H1 (cell line): ENCODE measurements at regions not wholly inside any gene's neighbourhood (a gene's known extent, or its start where the extent isn't known, plus 50 kb on each side); places are given as distances from the start of the nearest gene placed in this dataset.

Source experiments
- CTCF ChIA-PET: fragments of 300-600 bp; sonication (Branson Sonifier 250); formaldehyde crosslinking; loops from one replicate; lab custom pipeline; 2021; ENCODE audit not compliant: partially characterized antibody; lab: Charles Lee
- POLR2A ChIA-PET: fragments of 300-600 bp; sonication (Branson Sonifier 250); formaldehyde crosslinking; loops from one replicate; lab custom pipeline; 2021; ENCODE audit warnings: inconsistent platforms; ENCODE audit not compliant: partially characterized antibody; lab: Charles Lee
- DNase-seq, 2 experiments: peaks; one replicate each; pipeline versions ENCODE4 v3.0.0 to v3.0.0-alpha.2; 2010 to 2022; ENCODE audit warnings: low spot score in 2 of 2, low read depth in 1 of 2, mixed read lengths in 1 of 2
- FAIRE-seq: peaks from 2 replicates; lab custom pipeline; 2011; peaks lifted over from hg19 to GRCh38; lab: Jason Lieb, UNC
- H2AFZ ChIP-seq: 2 replicates; pipeline ENCODE4 v1.8.1; 2012; ENCODE audit warnings: low read length, inconsistent platforms
- H2AK5ac ChIP-seq: 2 replicates; pipeline ENCODE4 v1.6.1; 2013; ENCODE audit warnings: low read depth, low read length
- H2BK120ac ChIP-seq: replicated peaks from 2 replicates; pipeline ENCODE3; 2013; ENCODE audit warnings: low read depth, low read length, inconsistent platforms
- H2BK12ac ChIP-seq: 2 replicates; pipeline ENCODE4 v1.6.1; 2013; ENCODE audit warnings: low read depth, low read length
- H2BK15ac ChIP-seq: 2 replicates; pipeline ENCODE4 v1.6.1; 2013; ENCODE audit warnings: low read length
- H2BK20ac ChIP-seq: 2 replicates; pipeline ENCODE4 v1.6.1; 2013; ENCODE audit warnings: low read length
- H2BK5ac ChIP-seq: 2 replicates; pipeline ENCODE4 v1.6.1; 2013; ENCODE audit warnings: low read depth, low read length
- H3K14ac ChIP-seq: 2 replicates; pipeline ENCODE4 v1.6.1; 2013; ENCODE audit warnings: inconsistent platforms; ENCODE audit not compliant: insufficient read length
- H3K18ac ChIP-seq: 2 replicates; pipeline ENCODE4 v1.6.1; 2013; ENCODE audit warnings: low read length; ENCODE audit errors: extremely low read depth
- H3K23ac ChIP-seq: 2 replicates; pipeline ENCODE4 v1.6.1; 2013; ENCODE audit warnings: inconsistent platforms; ENCODE audit not compliant: insufficient read length
- H3K23me2 ChIP-seq: 2 replicates; pipeline ENCODE4 v1.6.1; 2013; ENCODE audit warnings: low read depth, low read length
- H3K27ac ChIP-seq: 2 replicates; pipeline ENCODE4 v1.6.1; 2011; ENCODE audit warnings: low read depth, low read length, inconsistent platforms
- H3K27me3 ChIP-seq, 4 experiments: replicated peaks in 1 of 4; 1 replicate in 1 of 4; 2 replicates in 3 of 4; pipeline versions ENCODE4 v1.6.1 to v1.8.1; 2011 to 2013; ENCODE audit warnings: low read length in 3 of 4, mild to moderate bottlenecking in 3 of 4, inconsistent platforms in 2 of 4, mixed read lengths in 2 of 4, moderate library complexity in 1 of 4; ENCODE audit not compliant: control insufficient read depth in 3 of 4, insufficient read depth in 3 of 4; ENCODE audit errors: extremely low read depth in 1 of 4
- H3K36me3 ChIP-seq, 4 experiments: 2 replicates each; pipeline versions ENCODE4 v1.6.1 to v1.8.1; 2011 to 2013; ENCODE audit warnings: mild to moderate bottlenecking in 4 of 4, low read length in 3 of 4, moderate library complexity in 2 of 4, control low read depth in 1 of 4, inconsistent platforms in 1 of 4; ENCODE audit not compliant: insufficient read depth in 4 of 4, control insufficient read depth in 2 of 4
- H3K4ac ChIP-seq: replicated peaks from 2 replicates; pipeline ENCODE3; 2013; ENCODE audit warnings: low read length, low read depth, mixed read lengths, inconsistent platforms; ENCODE audit not compliant: insufficient read length
- H3K4me1 ChIP-seq, 4 experiments: replicated peaks in 1 of 4; 1 replicate in 1 of 4; 2 replicates in 3 of 4; pipeline versions ENCODE4 v1.6.1 to v1.8.1; 2011 to 2013; ENCODE audit warnings: low read length in 3 of 4, inconsistent platforms in 2 of 4, mixed read lengths in 1 of 4; ENCODE audit not compliant: insufficient read depth in 4 of 4, control insufficient read depth in 3 of 4
- H3K4me2 ChIP-seq, 2 experiments: 2 replicates each; pipeline versions ENCODE4 v1.6.1 to v1.8.1; 2011 to 2013; ENCODE audit warnings: low read depth in 2 of 2, low read length in 2 of 2, control low read depth in 1 of 2, inconsistent platforms in 1 of 2, mild to moderate bottlenecking in 1 of 2; ENCODE audit not compliant: insufficient read depth in 1 of 2
- H3K4me3 ChIP-seq, 4 experiments: fragments of 200-600, 300-600 bp in 1 of 4; sonication (generic), shearing (Covaris generic), sonication (Bioruptor Twin) in 1 of 4; 2 replicates each; pipeline versions ENCODE4 v1.5.1 to v1.8.1; 2011 to 2016; ENCODE audit warnings: low read length in 4 of 4, low read depth in 3 of 4, control low read depth in 2 of 4, inconsistent platforms in 2 of 4, mild to moderate bottlenecking in 2 of 4, mixed read lengths in 1 of 4, moderate library complexity in 1 of 4; ENCODE audit not compliant: insufficient read depth in 2 of 4; ENCODE audit errors: extremely low read depth in 1 of 4
- H3K56ac ChIP-seq: replicated peaks from 2 replicates; pipeline ENCODE3; 2013; ENCODE audit warnings: low read depth, mild to moderate bottlenecking, mixed read lengths, low read length, inconsistent platforms; ENCODE audit not compliant: insufficient read length
- H3K79me1 ChIP-seq: 2 replicates; pipeline ENCODE4 v1.6.1; 2013; ENCODE audit warnings: low read depth, low read length, control low read depth
- H3K79me2 ChIP-seq, 2 experiments: 2 replicates each; pipeline versions ENCODE4 v1.6.1 to v1.8.1; 2012 to 2013; ENCODE audit warnings: low read length in 2 of 2, mild to moderate bottlenecking in 2 of 2, inconsistent platforms in 1 of 2; ENCODE audit not compliant: insufficient read depth in 2 of 2, control insufficient read depth in 1 of 2
- H3K9ac ChIP-seq, 4 experiments: replicated peaks in 1 of 4; 1 replicate in 1 of 4; 2 replicates in 3 of 4; pipeline versions ENCODE4 v1.6.1 to v1.8.1; 2011 to 2013; ENCODE audit warnings: low read depth in 3 of 4, low read length in 3 of 4, control low read depth in 2 of 4, mild to moderate bottlenecking in 2 of 4, moderate library complexity in 2 of 4, inconsistent platforms in 1 of 4; ENCODE audit errors: extremely low read depth in 1 of 4
- H3K9me3 ChIP-seq, 2 experiments: 2 replicates each; pipeline versions ENCODE4 v1.6.1 to v1.8.1; 2012 to 2013; ENCODE audit warnings: mild to moderate bottlenecking in 2 of 2, moderate library complexity in 2 of 2, control low read depth in 1 of 2, inconsistent platforms in 1 of 2, low read depth in 1 of 2, low read length in 1 of 2, mixed read lengths in 1 of 2; ENCODE audit not compliant: insufficient read depth in 2 of 2
- H4K20me1 ChIP-seq, 2 experiments: replicated peaks in 1 of 2; 2 replicates each; pipeline versions ENCODE3 to v1.8.1; 2011 to 2013; ENCODE audit warnings: inconsistent platforms in 2 of 2, low read length in 2 of 2, mild to moderate bottlenecking in 1 of 2; ENCODE audit not compliant: insufficient read depth in 2 of 2, control insufficient read depth in 1 of 2
- H4K5ac ChIP-seq: 2 replicates; pipeline ENCODE4 v1.6.1; 2013; ENCODE audit warnings: low read length, low read depth, mixed read lengths, inconsistent platforms; ENCODE audit not compliant: insufficient read length
- H4K8ac ChIP-seq: 2 replicates; pipeline ENCODE4 v1.8.0; 2013; ENCODE audit warnings: mild to moderate bottlenecking, moderate library complexity, low read length, inconsistent platforms; ENCODE audit not compliant: insufficient read depth; ENCODE audit errors: extremely low read depth
- H4K91ac ChIP-seq: replicated peaks from 2 replicates; pipeline ENCODE3; 2013; ENCODE audit warnings: low read length, mixed read lengths, inconsistent platforms; ENCODE audit not compliant: insufficient read length
- CHD1 ChIP-seq: IDR thresholded peaks from 2 replicates; pipeline ENCODE4 v1.6.1; 2012; ENCODE audit warnings: low read depth, low read length, improper control_type of control experiment
- PHF8 ChIP-seq: fragments of 200-600 bp; sonication (generic); conservative IDR thresholded peaks from 2 replicates; pipeline ENCODE4 v1.7.1; 2012; ENCODE audit warnings: low read depth, mild to moderate bottlenecking, inconsistent platforms, low read length, moderate library complexity
- RFX5 ChIP-seq: IDR thresholded peaks from 2 replicates; pipeline ENCODE4 v1.6.1; 2011; ENCODE audit warnings: low read depth, low read length, improper control_type of control experiment, borderline replicate concordance
- SIX5 ChIP-seq: IDR thresholded peaks from 2 replicates; pipeline ENCODE4 v1.6.1; 2011; ENCODE audit warnings: mild to moderate bottlenecking, low read depth, low read length
- SRF ChIP-seq: IDR thresholded peaks from 2 replicates; pipeline ENCODE4 v1.6.1; 2011; ENCODE audit warnings: mild to moderate bottlenecking, low read depth, low read length, moderate library complexity
- WGBS, 2 experiments: shearing (Covaris generic) in 1 of 2; methylation state at CpG; one replicate each; pipeline versions ENCODE4 v1.1.6 to v1.1.7; 2013 to 2015; ENCODE audit warnings: low lambda C conversion rate in 2 of 2, mixed read lengths in 2 of 2, inconsistent platforms in 1 of 2, low coverage in 1 of 2, missing lambda C conversion rate in 1 of 2; ENCODE audit not compliant: insufficient replicate concordance in 2 of 2, insufficient coverage in 1 of 2, insufficient read length in 1 of 2; ENCODE audit errors: extremely low coverage in 1 of 2, missing lambda C conversion rate in 1 of 2; 5-methylcytosine and 5-hydroxymethylcytosine counted together

DNA sequence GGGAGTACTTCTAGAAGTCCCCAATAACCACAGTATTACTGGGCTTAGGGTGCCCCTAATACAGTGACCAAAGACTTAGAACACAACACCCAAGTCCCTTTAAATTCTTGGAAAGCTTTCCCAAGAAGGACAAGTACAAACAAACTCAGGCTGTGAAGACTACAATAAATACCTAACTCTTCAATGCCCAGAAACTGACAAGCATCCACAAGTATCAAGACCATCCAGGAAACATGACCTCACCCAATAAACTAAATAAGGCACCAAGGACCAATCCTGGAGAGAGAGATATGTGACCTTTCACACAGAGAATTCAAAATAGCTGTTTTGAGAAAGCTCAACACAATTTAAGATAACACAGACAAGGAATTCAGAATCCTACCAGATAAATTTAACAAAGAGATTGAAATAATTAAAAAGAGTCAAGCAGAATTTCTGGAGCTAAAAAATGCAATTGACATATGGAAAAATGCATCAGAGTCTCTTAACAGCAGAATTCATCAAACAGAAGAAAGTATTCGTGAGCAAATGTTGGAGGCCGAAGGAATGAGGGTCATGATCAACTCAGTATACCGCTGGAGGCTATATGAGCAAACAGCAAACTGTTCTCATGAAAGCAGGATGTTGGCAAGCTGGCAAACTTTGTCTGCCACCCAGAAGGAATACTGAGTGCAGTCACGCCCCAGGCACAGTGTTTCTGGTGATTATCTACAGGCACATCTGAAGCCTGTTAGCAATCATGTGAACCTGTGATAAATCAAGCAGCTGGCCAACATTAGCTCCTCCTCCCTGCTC lies 87.0 kb upstream of the NECTIN3 start:
- Histone ChIP-seq H3K4ac (no peak overlapping the region), H2AFZ (0 out of 2 replicates have a peak overlapping the region, but pooled peaks have one; percentile 54), H2BK15ac (no peak overlapping the region), H3K27me3 (no peaks in the 10 kb centered on the region), H3K4me2 (no peak overlapping the region), H4K8ac (no peak overlapping the region), H2AK5ac (no peak overlapping the region), H3K9ac (no peak overlapping the region), H2BK12ac (no peak overlapping the region), H3K36me3 (no peaks in the 10 kb centered on the region), H3K23ac (no peak overlapping the region), H3K56ac (no peak overlapping the region), H3K14ac (no peak overlapping the region), H2BK20ac (no peak overlapping the region), H3K23me2 (no peaks in the 10 kb centered on the region), H4K5ac (no peak overlapping the region), H4K20me1 (no peaks in the 10 kb centered on the region), H3K4me1 (no peaks in the 10 kb centered on the region), H3K79me1 (no peaks in the 10 kb centered on the region)
- no peak for DNase-seq
- CTCF ChIA-PET, result interaction anchor here (1.9 kb wide), 1 partner anchor 10 kb away, joined by 4 read pairs; no protein-coding TSS in a partner anchor
- TF ChIP-seq RFX5 (no peak), SRF (no peak), PHF8 (no peak), CHD1 (no peak), SIX5 (no peak)
- TF ChIP-seq, all 59 proteins: peak for 0
- WGBS, 2 experiments, result 85% methylated on average over 4 of the region's 4 CpGs; no CpG with 5 or more reads in 1 of the 2 experiments
- Histone ChIP-seq H3K27ac (no peak overlapping the region), H2BK5ac (no peak overlapping the region), H2BK120ac (no peak overlapping the region), H3K4me3 (no peak overlapping the region), H3K79me2 (no peaks in the 10 kb centered on the region), H4K91ac (no peak overlapping the region), H3K18ac (no peak overlapping the region), H3K9me3 (no peaks in the 10 kb centered on the region)
- POLR2A ChIA-PET, result interaction anchor here (1.2 to 1.6 kb wide), 2 partner anchors 14 to 16 kb away, joined by 4 to 7 read pairs; no protein-coding TSS in a partner anchor
- no peak for FAIRE-seq
